Keratinocyte (primary cell): ENCODE measurements at regions not wholly inside any gene's neighbourhood (a gene's known extent, or its start where the extent isn't known, plus 50 kb on each side); places are given as distances from the start of the nearest gene placed in this dataset.

Source experiments
- DNase-seq: peaks from one replicate; pipeline ENCODE4 v3.0.0-alpha.2; 2011; ENCODE audit warnings: low read depth, missing footprints, low spot score
- FAIRE-seq: peaks from 2 replicates; lab custom pipeline; 2011; peaks lifted over from hg19 to GRCh38; lab: Jason Lieb, UNC
- H2AFZ ChIP-seq: 2 replicates; pipeline ENCODE4 v1.6.0; 2012; ENCODE audit warnings: low read length, control low read depth, inconsistent platforms; ENCODE audit not compliant: control insufficient read depth
- H3K27ac ChIP-seq: 2 replicates; pipeline ENCODE4 v1.5.1; 2011; ENCODE audit warnings: low read length; ENCODE audit not compliant: control insufficient read depth, insufficient read depth
- H3K27me3 ChIP-seq: 3 replicates; pipeline ENCODE4 v1.6.0; 2011; ENCODE audit warnings: low read length; ENCODE audit not compliant: control insufficient read depth, insufficient read depth; ENCODE audit errors: extremely low read depth
- H3K36me3 ChIP-seq, 2 experiments: 2 replicates in 1 of 2; 3 replicates in 1 of 2; pipeline ENCODE4 v1.5.1; 2011; ENCODE audit warnings: low read length in 2 of 2, mild to moderate bottlenecking in 1 of 2; ENCODE audit not compliant: control insufficient read depth in 2 of 2, insufficient read depth in 2 of 2; ENCODE audit errors: extremely low read depth in 1 of 2
- H3K4me1 ChIP-seq: 3 replicates; pipeline ENCODE4 v1.5.1; 2011; ENCODE audit warnings: low read length; ENCODE audit not compliant: control insufficient read depth, insufficient read depth; ENCODE audit errors: extremely low read depth
- H3K4me2 ChIP-seq: 3 replicates; pipeline ENCODE4 v1.6.0; 2011; ENCODE audit warnings: low read depth, low read length; ENCODE audit not compliant: control insufficient read depth, insufficient read depth; ENCODE audit errors: extremely low read depth
- H3K4me3 ChIP-seq, 3 experiments: fragments of 200-600 bp in 1 of 3; sonication (generic) in 1 of 3; 2 replicates in 2 of 3; 3 replicates in 1 of 3; pipeline ENCODE4 v1.5.1; 2011 to 2016; ENCODE audit warnings: low read length in 3 of 3, mild to moderate bottlenecking in 3 of 3, control low read depth in 2 of 3, inconsistent platforms in 1 of 3, low read depth in 1 of 3, mixed read lengths in 1 of 3, mixed run types in 1 of 3, moderate library complexity in 1 of 3; ENCODE audit not compliant: control insufficient read depth in 2 of 3, insufficient read depth in 2 of 3; ENCODE audit errors: extremely low read depth in 1 of 3
- H3K79me2 ChIP-seq: 2 replicates; pipeline ENCODE4 v1.6.0; 2012; ENCODE audit warnings: low read length; ENCODE audit not compliant: control insufficient read depth, insufficient read depth
- H3K9ac ChIP-seq: 3 replicates; pipeline ENCODE4 v1.6.0; 2011; ENCODE audit warnings: low read length; ENCODE audit not compliant: control insufficient read depth, insufficient read depth; ENCODE audit errors: extremely low read depth
- H3K9me1 ChIP-seq: 3 replicates; pipeline ENCODE4 v1.6.0; 2011; ENCODE audit warnings: low read length; ENCODE audit not compliant: control insufficient read depth, insufficient read depth; ENCODE audit errors: extremely low read depth
- H3K9me3 ChIP-seq: 2 replicates; pipeline ENCODE4 v1.5.1; 2012; ENCODE audit warnings: low read depth, low read length; ENCODE audit not compliant: control insufficient read depth
- H4K20me1 ChIP-seq: 3 replicates; pipeline ENCODE4 v1.6.0; 2011; ENCODE audit warnings: low read length; ENCODE audit not compliant: control insufficient read depth, insufficient read depth; ENCODE audit errors: extremely low read depth
- EZH2 ChIP-seq: IDR thresholded peaks from one replicate; pipeline ENCODE4 v1.6.1; 2012; ENCODE audit warnings: inconsistent platforms, mild to moderate bottlenecking, low read length, moderate library complexity
- dilution Hi-C: fragments of 300-500 bp; cut with MboI; formaldehyde crosslinking; loops from one replicate; pipeline ENCODE4 v1.7.0; 2020; ENCODE audit warnings: low sequenced_read_pairs; ENCODE audit not compliant: extremely low pct_ligation_motif_present
- TF ChIP-seq, protein P1 (sequence below), 3 experiments: IDR thresholded peaks in 1 of 3; conservative IDR thresholded peaks in 1 of 3; optimal IDR thresholded peaks in 1 of 3; 2 replicates in 2 of 3; 3 replicates in 1 of 3; pipeline versions ENCODE3 to v1.5.1; 2011; ENCODE audit warnings: low read length in 3 of 3, mild to moderate bottlenecking in 3 of 3, moderate library complexity in 2 of 3, control low read depth in 1 of 3, inconsistent platforms in 1 of 3; ENCODE audit not compliant: insufficient read depth in 2 of 3; ENCODE audit errors: extremely low read depth in 1 of 3

DNA sequence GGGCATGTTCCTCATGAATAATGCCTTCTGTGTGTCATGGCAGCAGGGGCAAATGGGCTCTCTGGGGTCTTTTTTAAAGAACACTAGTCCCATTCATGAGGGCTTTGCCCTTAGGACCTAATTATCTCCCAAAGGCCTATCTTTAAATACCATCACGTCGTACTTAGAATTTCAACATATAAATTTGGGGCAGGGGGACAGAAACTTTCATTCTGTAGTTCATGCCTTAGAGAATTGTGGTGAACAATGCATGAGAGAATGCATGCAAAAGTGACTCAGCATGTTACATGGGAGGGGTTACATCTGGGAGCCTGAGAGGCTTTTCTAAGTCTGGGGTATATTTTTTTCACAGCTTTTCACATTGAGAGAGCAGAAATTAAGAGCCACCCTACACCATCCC, 208.5 kb upstream of the ROPN1 start:
- H3K27me3 ChIP-seq, result peaks cover 29% of the 10 kb centered on the region
- no peaks in the 10 kb centered on the region for H3K4me1 ChIP-seq
- DNase-seq, result no peak
- dilution Hi-C loops, result no loop called here
- H3K9me3 ChIP-seq, result no peaks in the 10 kb centered on the region
- H3K4me3 ChIP-seq, result no peak overlapping the region
- H3K9ac ChIP-seq, result no peak overlapping the region
- H3K4me2 ChIP-seq, result no peak overlapping the region
- no peak overlapping the region for H3K27ac ChIP-seq
- H4K20me1 ChIP-seq, result no peaks in the 10 kb centered on the region
- no peak for TF ChIP-seq EZH2
- TF ChIP-seq, protein P1, sequence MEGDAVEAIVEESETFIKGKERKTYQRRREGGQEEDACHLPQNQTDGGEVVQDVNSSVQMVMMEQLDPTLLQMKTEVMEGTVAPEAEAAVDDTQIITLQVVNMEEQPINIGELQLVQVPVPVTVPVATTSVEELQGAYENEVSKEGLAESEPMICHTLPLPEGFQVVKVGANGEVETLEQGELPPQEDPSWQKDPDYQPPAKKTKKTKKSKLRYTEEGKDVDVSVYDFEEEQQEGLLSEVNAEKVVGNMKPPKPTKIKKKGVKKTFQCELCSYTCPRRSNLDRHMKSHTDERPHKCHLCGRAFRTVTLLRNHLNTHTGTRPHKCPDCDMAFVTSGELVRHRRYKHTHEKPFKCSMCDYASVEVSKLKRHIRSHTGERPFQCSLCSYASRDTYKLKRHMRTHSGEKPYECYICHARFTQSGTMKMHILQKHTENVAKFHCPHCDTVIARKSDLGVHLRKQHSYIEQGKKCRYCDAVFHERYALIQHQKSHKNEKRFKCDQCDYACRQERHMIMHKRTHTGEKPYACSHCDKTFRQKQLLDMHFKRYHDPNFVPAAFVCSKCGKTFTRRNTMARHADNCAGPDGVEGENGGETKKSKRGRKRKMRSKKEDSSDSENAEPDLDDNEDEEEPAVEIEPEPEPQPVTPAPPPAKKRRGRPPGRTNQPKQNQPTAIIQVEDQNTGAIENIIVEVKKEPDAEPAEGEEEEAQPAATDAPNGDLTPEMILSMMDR (optimal IDR thresholded peaks at IDR 0.05 in 1 of 3, IDR thresholded peaks at IDR 0.05 in 1 of 3, conservative IDR thresholded peaks at IDR 0.05 in 1 of 3; ENCODE audit: extremely low read depth in 1 of 3, insufficient read depth in 2 of 3, low read length in 3 of 3), result no peak
- no peak for FAIRE-seq
- H3K9me1 ChIP-seq, result no peaks in the 10 kb centered on the region
- H2AFZ ChIP-seq, result no peak overlapping the region
- no peaks in the 10 kb centered on the region for H3K36me3 ChIP-seq
- H3K79me2 ChIP-seq, result no peaks in the 10 kb centered on the region

DNA sequence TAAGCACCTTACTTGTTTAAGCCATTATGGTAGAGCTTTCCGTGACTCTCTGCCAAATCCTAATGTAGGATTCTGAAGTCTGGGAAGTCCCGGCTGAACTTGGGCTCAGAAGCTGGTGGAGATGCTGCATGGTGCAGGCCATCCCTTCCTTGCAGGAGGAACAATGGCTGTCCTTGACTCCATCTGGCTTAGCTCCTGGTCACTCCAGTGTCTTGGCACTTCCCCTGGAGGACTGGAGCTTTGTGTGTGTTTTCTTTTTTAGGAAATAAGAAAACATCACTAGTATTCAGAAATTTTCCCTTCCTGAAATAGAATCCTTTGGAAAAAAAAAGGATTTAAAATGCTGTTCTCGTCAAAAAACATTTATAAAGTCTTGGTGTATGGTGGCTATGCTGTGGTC, 209.3 kb upstream of the ROPN1 start:
- no peaks in the 10 kb centered on the region for H3K36me3 ChIP-seq
- no peak overlapping the region for H3K27ac ChIP-seq
- DNase-seq, result no peak
- FAIRE-seq, result no peak
- H3K79me2 ChIP-seq, result no peaks in the 10 kb centered on the region
- no peaks in the 10 kb centered on the region for H3K4me1 ChIP-seq
- H2AFZ ChIP-seq, result no peak overlapping the region
- no peak overlapping the region for H3K4me2 ChIP-seq
- H4K20me1 ChIP-seq, result no peaks in the 10 kb centered on the region
- no peaks in the 10 kb centered on the region for H3K9me1 ChIP-seq
- peaks cover 34% of the 10 kb centered on the region for H3K27me3 ChIP-seq
- no peak overlapping the region for H3K9ac ChIP-seq
- no peak overlapping the region for H3K4me3 ChIP-seq
- no peaks in the 10 kb centered on the region for H3K9me3 ChIP-seq
- dilution Hi-C loops, result no loop called here
- no peak for TF ChIP-seq EZH2
- TF ChIP-seq, protein P1 (optimal IDR thresholded peaks at IDR 0.05 in 1 of 3, IDR thresholded peaks at IDR 0.05 in 1 of 3, conservative IDR thresholded peaks at IDR 0.05 in 1 of 3; ENCODE audit: extremely low read depth in 1 of 3, insufficient read depth in 2 of 3, low read length in 3 of 3), result no peak
